ENCODE measurements at regions not wholly inside any gene's neighbourhood (a gene's known extent, or its start where the extent isn't known, plus 50 kb on each side); places are given as distances from the start of the nearest gene placed in this dataset.

- no peak overlapping the region for H3K4me2 ChIP-seq (ENCODE audit: control insufficient read depth, insufficient read depth)
- no peaks in the 10 kb centered on the region for H3K27me3 ChIP-seq (replicated peaks in 1 of 2; ENCODE audit: control insufficient read depth in 2 of 2, insufficient read depth in 2 of 2, low read length in 1 of 2)
- ChIA-PET POLR2A (no interaction called here), SMC1A (ENCODE audit: uncharacterized antibody, unreplicated experiment) (no interaction called here), CTCF (no interaction called here), RAD21 (ENCODE audit: unreplicated experiment) (no interaction called here)
- TF ChIP-seq KAT2A (conservative IDR thresholded peaks at IDR 0.05; ENCODE audit: control insufficient read depth, low read depth, low read length) = no peak
- TF ChIP-seq SMAD1 (IDR thresholded peaks at IDR 0.05; ENCODE audit: low read depth, partially characterized antibody) = no peak
- TF ChIP-seq CEBPB (IDR thresholded peaks at IDR 0.05; ENCODE audit: borderline replicate concordance in 1 of 2, low read depth in 2 of 2, low read length in 2 of 2) = no peak
- TF ChIP-seq RB1 (IDR thresholded peaks at IDR 0.05; ENCODE audit: borderline replicate concordance) = no peak
- no peak for TF ChIP-seq SMC3 (IDR thresholded peaks at IDR 0.05; ENCODE audit: borderline replicate concordance, low read length)
- TF ChIP-seq NR2F1 (conservative IDR thresholded peaks at IDR 0.05) = no peak
- no peak for TF ChIP-seq SREBF2 (IDR thresholded peaks at IDR 0.05; ENCODE audit: low read length)
- no peak for TF ChIP-seq ATF3 (IDR thresholded peaks at IDR 0.05; ENCODE audit: borderline replicate concordance, extremely low read depth, low read depth, low read length)
- no peak for TF ChIP-seq NFYA (IDR thresholded peaks at IDR 0.05; ENCODE audit: borderline replicate concordance, low read depth, low read length)
- no peak for TF ChIP-seq ZNF274 (IDR thresholded peaks at IDR 0.05; ENCODE audit: insufficient read depth, insufficient read length)
- no peak for TF ChIP-seq RFX5 (IDR thresholded peaks at IDR 0.05; ENCODE audit: low read depth, low read length)
- no peak for TF ChIP-seq BCL3 (IDR thresholded peaks at IDR 0.05; ENCODE audit: borderline replicate concordance, insufficient read depth, low read depth, low read length, poor library complexity, severe bottlenecking)
- no peak for TF ChIP-seq IRF5 (IDR thresholded peaks at IDR 0.05; ENCODE audit: borderline replicate concordance)
- TF ChIP-seq SIX5 (IDR thresholded peaks at IDR 0.05; ENCODE audit: low read depth, low read length, severe bottlenecking) = no peak
- TF ChIP-seq ELK1 (IDR thresholded peaks at IDR 0.05; ENCODE audit: low read depth, low read length) = no peak
- TF ChIP-seq FOXK2 (IDR thresholded peaks at IDR 0.05) = no peak
- TF ChIP-seq SP1 (IDR thresholded peaks at IDR 0.05; ENCODE audit: low read depth, low read length) = no peak
- no peak for TF ChIP-seq BCLAF1 (IDR thresholded peaks at IDR 0.05)
- no peak overlapping the region for H3K9ac ChIP-seq (ENCODE audit: control insufficient read depth, insufficient read depth, low read length)
- no peak for ATAC-seq
- H3K4me1 ChIP-seq (ENCODE audit: control insufficient read depth, insufficient read depth, low read length) = no peaks in the 10 kb centered on the region
- no peak overlapping the region for H3K27ac ChIP-seq (ENCODE audit: control insufficient read depth, insufficient read depth)
- H3K4me3 ChIP-seq = no peak overlapping the region
- no TSS peak for BruUV-seq (replicated peaks)
- no peak for DNase-seq (ENCODE audit: low read depth, low spot score)
- no peaks in the 10 kb centered on the region for H3K79me2 ChIP-seq (ENCODE audit: control insufficient read depth, insufficient read depth, low read length)
- WGBS (ENCODE audit: insufficient coverage, insufficient replicate concordance, low lambda C conversion rate, missing lambda C conversion rate) = 5% methylated on average over 7 of the region's 7 CpGs
- H3K9me3 ChIP-seq (replicated peaks; ENCODE audit: control insufficient read depth, insufficient read depth, low read length) = no peaks in the 10 kb centered on the region
- in situ Hi-C loops (cut with MboI) (no loop called here), intact Hi-C loops (cut with micrococcal nuclease; ENCODE audit: unreplicated experiment) (no loop called here)
- no peak for FAIRE-seq
- no peaks in the 10 kb centered on the region for H3K36me3 ChIP-seq (ENCODE audit: control insufficient read depth in 2 of 2, insufficient read depth in 2 of 2, low read length in 1 of 2)
- no peak overlapping the region for H2AFZ ChIP-seq (ENCODE audit: control insufficient read depth, low read depth, low read length)
- no peaks in the 10 kb centered on the region for H4K20me1 ChIP-seq (ENCODE audit: control insufficient read depth, insufficient read depth)
Measured at GRCh38 chr6:103750603-103751002, 1109.1 kb downstream of the HACE1 start.
